Esophagus squamous epithelium (tissue), 5 donors: ENCODE measurements at regions not wholly inside any gene's neighbourhood (a gene's known extent, or its start where the extent isn't known, plus 50 kb on each side); places are given as distances from the start of the nearest gene placed in this dataset.

Experiments used
- DNase-seq: peaks from one replicate; lab custom pipeline; 2025; lab: John Stamatoyannopoulos, UW
- H3K27ac ChIP-seq, 4 donors: fragments of 200-600 bp; sonication (generic); one replicate each; pipeline ENCODE4 v1.5.1; 2016 to 2019; ENCODE audit warnings: mild to moderate bottlenecking in 1 of 4
- H3K27me3 ChIP-seq, 4 donors: fragments of 200-600 bp; sonication (generic); 1 replicate in 3 of 4; 2 replicates in 1 of 4; pipeline versions ENCODE4 v1.5.1 to v1.6.0; 2017 to 2021; ENCODE audit warnings: antibody characterized with exemption in 1 of 4
- H3K36me3 ChIP-seq, 3 donors: fragments of 200-600 bp; sonication (generic); one replicate each; pipeline ENCODE4 v1.5.1; 2016 to 2019
- H3K4me1 ChIP-seq, 3 donors: fragments of 200-600 bp; sonication (generic); one replicate each; pipeline ENCODE4 v1.5.1; 2017 to 2019
- H3K4me3 ChIP-seq, 4 donors: fragments of 200-600 bp; sonication (generic); 1 replicate in 3 of 4; 2 replicates in 1 of 4; pipeline ENCODE4 v1.5.1; 2016 to 2019; ENCODE audit warnings: mild to moderate bottlenecking in 2 of 4, moderate library complexity in 1 of 4
- H3K9me3 ChIP-seq, 3 donors: fragments of 200-600 bp; sonication (generic); one replicate each; pipeline ENCODE4 v1.5.1; 2016 to 2019
- POLR2A ChIP-seq, 4 donors: fragments of 450-650 bp; IDR thresholded peaks; one replicate each; pipeline ENCODE4 v1.6.1; 2017; ENCODE audit warnings: antibody characterized with exemption in 4 of 4, mild to moderate bottlenecking in 4 of 4, moderate library complexity in 3 of 4
- WGBS, 2 donors: methylation state at CpG; one replicate each; pipeline ENCODE4 v1.1.5; 2018; 5-methylcytosine and 5-hydroxymethylcytosine counted together
- intact Hi-C: fragments of 100-400 bp; cut with DNase I; formaldehyde crosslinking; loops from one replicate; pipeline ENCODE4 v1.15.0; 2022
- TF ChIP-seq, protein P1 (sequence below), 6 experiments: fragments of 450-650 bp in 4 of 6; fragments of 200-600 bp in 2 of 6; sonication (generic) in 2 of 6; IDR thresholded peaks; one replicate each; pipeline ENCODE4 v1.5.1; 2016 to 2019; ENCODE audit warnings: antibody characterized with exemption in 6 of 6, mild to moderate bottlenecking in 4 of 6, moderate library complexity in 4 of 6
- donor health status: DM: yes; HTN: yes; CAD: no.

DNA sequence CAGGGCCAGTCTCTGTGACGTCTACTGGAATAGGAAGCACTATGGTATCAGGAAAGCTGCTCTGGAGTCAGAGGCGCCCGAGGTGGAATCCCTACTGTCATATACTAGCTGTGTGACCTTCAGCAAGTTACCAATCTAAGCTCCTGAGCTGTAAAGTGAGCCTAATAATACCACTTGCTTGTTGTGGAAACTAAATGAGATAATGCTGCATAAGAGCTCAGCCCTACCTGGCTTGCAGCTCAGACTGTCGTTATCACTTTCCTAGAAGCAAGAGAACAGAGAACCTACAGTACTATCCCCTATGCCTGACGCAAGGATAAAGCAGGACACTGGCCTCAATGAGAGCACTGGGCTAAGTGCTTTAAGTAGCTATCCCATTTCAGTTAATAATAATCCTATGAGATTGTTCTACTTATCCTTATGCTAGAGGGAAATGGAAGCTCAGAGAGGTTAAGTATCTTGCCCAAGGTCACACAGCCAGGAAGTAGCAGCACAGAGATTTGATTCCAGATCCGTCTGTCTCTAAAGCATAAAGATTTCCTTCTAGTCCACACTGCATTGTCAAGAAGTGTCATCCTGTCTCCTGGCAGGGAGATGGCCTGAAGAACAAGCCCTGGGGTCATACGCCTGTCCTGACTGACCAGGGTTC, 195.2 kb downstream of the TLE3 start:
- Histone ChIP-seq H3K36me3 (no peaks in the 10 kb centered on the region), H3K27ac (no peak overlapping the region), H3K9me3 (no peaks in the 10 kb centered on the region), H3K4me3 (no peak overlapping the region), H3K4me1 (no peaks in the 10 kb centered on the region), H3K27me3 (peaks cover 0 to 32% (median 0%) of the 10 kb centered on the region in 4 donors)
- intact Hi-C loops = no loop called here
- no peak for DNase-seq
- WGBS, 2 donors = 81 to 87% methylated on average over 7 of the region's 7 CpGs
- no peak for TF ChIP-seq POLR2A (IDR thresholded peaks at IDR 0.05)
- TF ChIP-seq, protein P1, sequence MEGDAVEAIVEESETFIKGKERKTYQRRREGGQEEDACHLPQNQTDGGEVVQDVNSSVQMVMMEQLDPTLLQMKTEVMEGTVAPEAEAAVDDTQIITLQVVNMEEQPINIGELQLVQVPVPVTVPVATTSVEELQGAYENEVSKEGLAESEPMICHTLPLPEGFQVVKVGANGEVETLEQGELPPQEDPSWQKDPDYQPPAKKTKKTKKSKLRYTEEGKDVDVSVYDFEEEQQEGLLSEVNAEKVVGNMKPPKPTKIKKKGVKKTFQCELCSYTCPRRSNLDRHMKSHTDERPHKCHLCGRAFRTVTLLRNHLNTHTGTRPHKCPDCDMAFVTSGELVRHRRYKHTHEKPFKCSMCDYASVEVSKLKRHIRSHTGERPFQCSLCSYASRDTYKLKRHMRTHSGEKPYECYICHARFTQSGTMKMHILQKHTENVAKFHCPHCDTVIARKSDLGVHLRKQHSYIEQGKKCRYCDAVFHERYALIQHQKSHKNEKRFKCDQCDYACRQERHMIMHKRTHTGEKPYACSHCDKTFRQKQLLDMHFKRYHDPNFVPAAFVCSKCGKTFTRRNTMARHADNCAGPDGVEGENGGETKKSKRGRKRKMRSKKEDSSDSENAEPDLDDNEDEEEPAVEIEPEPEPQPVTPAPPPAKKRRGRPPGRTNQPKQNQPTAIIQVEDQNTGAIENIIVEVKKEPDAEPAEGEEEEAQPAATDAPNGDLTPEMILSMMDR (IDR thresholded peaks at IDR 0.05) = no peak

DNA sequence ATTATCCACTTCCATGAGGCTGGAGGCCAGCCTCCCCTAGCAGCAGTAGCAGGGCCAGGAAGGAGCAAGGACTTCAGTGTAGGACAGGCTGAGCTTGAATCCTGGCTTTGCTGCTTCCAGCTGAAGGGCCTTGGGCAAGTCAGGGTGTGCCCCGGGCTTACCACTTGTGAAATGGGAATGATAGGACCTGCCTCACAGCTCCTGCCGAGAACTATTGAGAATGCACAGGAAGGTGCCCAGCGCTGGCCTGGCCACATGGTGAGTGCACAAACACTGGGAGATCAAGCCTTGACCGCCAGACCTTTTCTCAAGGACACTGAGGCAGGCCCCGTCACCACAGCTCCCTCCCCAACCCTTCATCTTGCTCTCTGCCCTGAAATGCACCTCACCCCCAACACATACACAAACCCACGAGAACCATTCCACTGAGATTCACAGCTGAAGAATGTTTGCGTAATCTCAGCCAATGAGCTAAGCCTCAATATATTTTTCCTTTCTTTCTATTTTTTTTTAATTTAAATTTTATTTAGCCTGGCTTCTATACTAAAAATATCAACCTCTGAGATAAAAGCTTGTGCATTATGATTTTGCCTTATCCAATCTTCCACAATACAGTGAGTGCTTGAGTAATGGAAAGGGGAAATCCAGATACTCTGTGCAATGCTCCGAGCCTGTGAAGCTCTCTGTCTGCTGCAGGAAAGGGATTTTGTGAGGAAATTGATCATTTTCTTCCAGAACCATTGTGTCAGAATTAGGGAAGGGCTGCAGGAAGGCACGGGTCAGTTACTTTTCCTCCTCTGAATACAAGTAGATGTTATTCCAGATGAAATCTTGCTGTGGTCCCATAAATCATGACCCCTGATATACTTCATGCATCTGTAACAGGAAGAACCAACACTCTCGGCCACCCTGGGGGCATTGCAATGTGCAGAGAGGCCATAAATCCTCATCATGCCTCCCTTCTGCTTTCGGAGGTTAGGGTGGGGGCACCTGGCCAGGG, 193.9 kb downstream of the TLE3 start:
- DNase-seq = no peak
- H3K4me3 ChIP-seq = no peak overlapping the region
- WGBS, 2 donors = 58 to 68% methylated on average over 9 to 10 of the region's 11 CpGs
- H3K9me3 ChIP-seq = no peaks in the 10 kb centered on the region
- intact Hi-C loops = no loop called here
- TF ChIP-seq, protein P1 (IDR thresholded peaks at IDR 0.05) = no peak
- TF ChIP-seq POLR2A (IDR thresholded peaks at IDR 0.05) = no peak
- no peaks in the 10 kb centered on the region for H3K36me3 ChIP-seq
- H3K27me3 ChIP-seq = peaks cover 0 to 39% (median 0%) of the 10 kb centered on the region in 4 donors
- no peaks in the 10 kb centered on the region for H3K4me1 ChIP-seq
- H3K27ac ChIP-seq = no peak overlapping the region

DNA sequence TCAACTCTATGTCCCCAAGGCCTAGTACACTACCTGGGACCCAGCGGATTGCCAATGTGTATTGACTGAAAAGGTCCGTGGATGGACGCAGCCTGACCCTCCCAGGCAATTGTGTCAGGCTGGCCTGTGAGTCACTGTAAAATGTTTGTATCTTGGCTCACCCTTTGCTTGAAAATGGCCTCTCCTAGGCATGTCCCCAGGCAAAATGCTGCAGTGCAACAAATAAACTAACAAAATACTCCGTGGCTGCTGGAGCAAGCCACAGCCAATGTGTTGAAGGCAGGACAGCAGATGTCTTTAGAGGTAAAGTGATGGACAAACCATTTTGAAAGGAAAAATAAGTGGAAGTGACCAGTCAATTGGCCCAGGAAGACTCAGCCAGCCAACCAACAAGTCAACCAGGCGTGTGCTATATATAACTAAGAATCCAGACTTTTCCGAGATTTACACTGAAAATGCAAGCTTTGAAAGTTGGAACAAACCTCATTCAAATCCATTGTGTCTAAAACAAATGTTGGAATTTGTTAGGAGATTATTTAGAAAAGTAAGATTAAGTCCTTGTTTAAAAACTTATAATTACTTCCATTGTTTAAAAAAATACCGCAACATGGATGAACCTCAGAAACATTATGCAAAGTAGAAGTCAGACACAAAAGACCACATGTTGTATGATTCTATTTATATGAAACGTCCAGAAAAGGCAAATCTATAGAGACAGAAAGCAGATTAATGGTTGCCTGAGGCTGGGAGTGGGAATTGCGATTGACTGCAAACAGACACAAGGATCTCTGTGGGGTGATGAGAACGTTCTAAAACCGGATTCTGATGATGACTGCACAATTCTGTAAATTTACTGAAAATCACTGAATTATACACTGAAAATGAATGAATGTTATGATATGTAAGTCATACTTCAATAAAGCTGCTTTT, 191.2 kb downstream of the TLE3 start:
- TF ChIP-seq, protein P1 (IDR thresholded peaks at IDR 0.05) = no peak
- TF ChIP-seq POLR2A (IDR thresholded peaks at IDR 0.05) = no peak
- 61 to 64% methylated on average over 11 of the region's 11 CpGs for WGBS, 2 donors

DNA sequence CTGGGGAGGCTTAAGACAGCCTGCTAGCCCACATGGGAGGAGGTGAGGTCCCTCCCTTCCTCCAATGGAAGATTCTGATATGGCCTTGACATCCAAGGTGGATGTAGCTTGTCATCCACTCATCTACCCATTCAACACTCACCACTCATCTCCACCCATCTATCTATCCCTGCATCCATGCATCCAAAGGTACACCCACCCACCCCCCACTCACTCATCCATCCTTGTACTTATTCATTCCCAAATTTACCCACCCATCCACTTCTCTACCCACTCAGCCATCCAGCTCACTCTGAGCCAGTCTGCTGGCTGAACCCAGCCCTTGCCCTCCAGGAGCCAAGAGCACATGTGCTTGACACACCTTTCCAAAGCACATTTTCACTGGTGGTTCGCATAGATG, 189.7 kb downstream of the TLE3 start:
- TF ChIP-seq, protein P1 (IDR thresholded peaks at IDR 0.05) = no peak
- TF ChIP-seq POLR2A (IDR thresholded peaks at IDR 0.05) = no peak
- DNase-seq = no peak
- intact Hi-C loops = no loop called here
- Histone ChIP-seq H3K9me3 (no peaks in the 10 kb centered on the region), H3K36me3 (no peaks in the 10 kb centered on the region), H3K27ac (no peak overlapping the region), H3K4me3 (no peak overlapping the region), H3K4me1 (no peaks in the 10 kb centered on the region), H3K27me3 (peaks cover 0 to 36% (median 0%) of the 10 kb centered on the region in 4 donors)
- 67 to 93% methylated on average over 1 of the region's 1 CpG for WGBS, 2 donors

More for the DNA sequence above, 191.2 kb downstream of the TLE3 start:
- intact Hi-C loops = no loop called here
- H3K27ac ChIP-seq = no peak overlapping the region
- no peaks in the 10 kb centered on the region for H3K36me3 ChIP-seq
- DNase-seq = no peak
- peaks cover 0 to 41% (median 0%) of the 10 kb centered on the region in 4 donors for H3K27me3 ChIP-seq
- no peaks in the 10 kb centered on the region for H3K9me3 ChIP-seq
- H3K4me3 ChIP-seq = no peak overlapping the region
- no peaks in the 10 kb centered on the region for H3K4me1 ChIP-seq
